ENCODE measurements at regions not wholly inside any gene's neighbourhood (a gene's known extent, or its start where the extent isn't known, plus 50 kb on each side); places are given as distances from the start of the nearest gene placed in this dataset.

DNA sequence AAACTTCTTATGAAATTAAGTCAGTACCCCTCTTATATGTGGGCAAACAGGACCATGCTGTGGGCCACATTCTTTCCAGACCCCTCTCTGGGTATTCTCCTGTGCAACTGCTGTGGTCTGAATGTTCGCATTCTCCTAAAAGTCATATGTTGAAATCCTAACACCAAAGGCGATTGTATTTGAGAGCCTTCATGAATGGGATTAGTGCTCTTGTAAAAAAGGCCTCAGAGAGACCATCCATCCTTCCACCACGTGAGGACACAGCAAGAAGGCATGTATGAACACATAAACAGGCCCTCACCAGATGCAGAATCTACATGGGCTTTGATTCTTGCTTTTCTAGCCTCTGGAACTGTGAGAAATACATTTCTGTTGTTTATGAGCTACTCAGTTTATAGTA lies 68.0 kb upstream of the NAALADL2 start:
- DNase-seq = no peak

DNA sequence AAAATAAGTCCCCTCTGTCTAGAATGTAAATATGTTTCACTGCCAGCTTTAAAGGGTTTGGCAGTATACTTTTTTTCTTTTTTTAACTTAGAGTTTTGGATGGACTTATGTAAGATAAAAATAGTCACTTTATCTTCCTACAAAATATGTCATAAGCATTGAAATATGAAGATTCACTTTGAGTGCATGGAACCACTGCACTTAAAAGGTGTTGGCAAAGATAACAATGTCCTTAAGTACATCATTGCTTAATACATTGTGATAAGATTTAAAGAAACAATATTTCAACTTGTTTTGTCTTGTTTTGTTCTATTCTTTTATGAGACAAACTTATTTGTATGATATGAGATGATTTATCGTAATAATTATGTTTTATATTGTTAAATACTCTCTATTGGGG lies 66.3 kb upstream of the NAALADL2 start:
- DNase-seq = no peak

Measured in NCI-H345 (cell line).